ENCODE measurements at regions not wholly inside any gene's neighbourhood (a gene's known extent, or its start where the extent isn't known, plus 50 kb on each side); places are given as distances from the start of the nearest gene placed in this dataset.

DNA sequence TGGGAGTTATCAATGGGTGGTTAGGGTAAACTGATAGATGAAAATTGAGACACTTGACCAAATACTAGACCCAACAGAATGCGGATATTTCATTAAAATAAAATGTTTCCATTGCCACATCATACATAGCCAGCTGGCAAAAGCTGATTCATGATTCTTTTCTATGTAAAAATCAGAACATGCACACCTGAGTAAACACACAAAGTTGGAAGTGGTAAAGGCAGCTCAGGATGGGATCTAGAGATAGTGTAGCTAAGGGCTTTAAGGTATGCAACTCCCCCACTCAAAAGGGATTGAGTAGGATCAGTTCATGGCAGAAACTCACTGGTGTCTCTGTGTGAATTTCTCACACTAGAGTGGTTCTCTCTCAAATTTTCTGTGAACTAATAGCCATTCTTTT lies 541.1 kb upstream of the GRAMD2B start:
- TF ChIP-seq, protein P1, sequence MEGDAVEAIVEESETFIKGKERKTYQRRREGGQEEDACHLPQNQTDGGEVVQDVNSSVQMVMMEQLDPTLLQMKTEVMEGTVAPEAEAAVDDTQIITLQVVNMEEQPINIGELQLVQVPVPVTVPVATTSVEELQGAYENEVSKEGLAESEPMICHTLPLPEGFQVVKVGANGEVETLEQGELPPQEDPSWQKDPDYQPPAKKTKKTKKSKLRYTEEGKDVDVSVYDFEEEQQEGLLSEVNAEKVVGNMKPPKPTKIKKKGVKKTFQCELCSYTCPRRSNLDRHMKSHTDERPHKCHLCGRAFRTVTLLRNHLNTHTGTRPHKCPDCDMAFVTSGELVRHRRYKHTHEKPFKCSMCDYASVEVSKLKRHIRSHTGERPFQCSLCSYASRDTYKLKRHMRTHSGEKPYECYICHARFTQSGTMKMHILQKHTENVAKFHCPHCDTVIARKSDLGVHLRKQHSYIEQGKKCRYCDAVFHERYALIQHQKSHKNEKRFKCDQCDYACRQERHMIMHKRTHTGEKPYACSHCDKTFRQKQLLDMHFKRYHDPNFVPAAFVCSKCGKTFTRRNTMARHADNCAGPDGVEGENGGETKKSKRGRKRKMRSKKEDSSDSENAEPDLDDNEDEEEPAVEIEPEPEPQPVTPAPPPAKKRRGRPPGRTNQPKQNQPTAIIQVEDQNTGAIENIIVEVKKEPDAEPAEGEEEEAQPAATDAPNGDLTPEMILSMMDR (IDR thresholded peaks at IDR 0.05): no peak
- no peak for TF ChIP-seq POLR2A (IDR thresholded peaks at IDR 0.05)
- WGBS, 2 donors: 87 to 88% methylated on average over 1 of the region's 1 CpG
- DNase-seq (ENCODE audit: low spot score in 2 of 2): no peak
- intact Hi-C loops (cut with DNase I; ENCODE audit: low total_unique reads): no loop called here
- no peak overlapping the region for H3K4me3 ChIP-seq (ENCODE audit: low read depth, poor library complexity, severe bottlenecking)

DNA sequence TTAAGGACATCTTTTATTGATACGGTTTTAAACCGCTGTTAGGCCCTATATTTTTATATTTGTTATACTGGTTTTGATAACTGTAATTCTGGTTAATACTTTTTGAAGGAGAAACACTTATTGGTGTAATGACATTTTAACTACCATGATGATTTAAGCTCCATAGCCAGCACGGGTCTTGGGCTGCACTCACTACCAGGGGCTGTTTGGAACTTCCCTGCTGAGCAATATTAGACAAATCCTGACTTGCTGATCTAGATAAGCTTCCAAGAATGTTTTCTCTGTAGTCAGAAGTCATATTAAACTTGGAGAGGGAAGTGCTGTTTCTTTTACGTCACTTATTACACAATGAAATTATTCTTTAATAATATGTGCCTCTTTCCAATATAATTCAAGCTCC lies 540.0 kb upstream of the GRAMD2B start:
- 42 to 48% methylated on average over 4 of the region's 4 CpGs for WGBS, 2 donors
- DNase-seq (ENCODE audit: low spot score in 2 of 2): no peak
- no peak overlapping the region for H3K4me3 ChIP-seq (ENCODE audit: low read depth, poor library complexity, severe bottlenecking)
- intact Hi-C loops (cut with DNase I; ENCODE audit: low total_unique reads): no loop called here
- TF ChIP-seq, protein P1 (IDR thresholded peaks at IDR 0.05): no peak
- TF ChIP-seq POLR2A (IDR thresholded peaks at IDR 0.05): no peak

DNA sequence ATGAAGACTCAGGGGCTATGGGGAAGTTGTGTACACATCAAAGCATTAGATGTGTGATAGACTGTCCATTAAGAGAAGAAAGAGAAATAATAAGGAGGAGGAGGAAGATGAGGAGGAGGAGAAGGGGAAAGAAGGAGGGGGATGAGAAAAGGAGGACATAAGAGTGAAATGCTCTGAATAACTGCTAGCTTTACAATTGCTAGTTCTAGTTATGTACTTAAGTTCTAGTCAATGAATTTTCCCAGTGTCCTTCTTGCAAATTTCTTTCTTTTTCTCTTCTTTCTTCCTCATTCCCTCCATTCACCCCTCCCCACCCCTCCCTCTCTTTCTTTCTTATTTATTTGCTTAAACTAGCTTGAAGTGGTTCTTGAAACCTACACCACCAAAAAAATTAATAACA lies 534.9 kb upstream of the GRAMD2B start:
- H3K4me3 ChIP-seq (ENCODE audit: low read depth, poor library complexity, severe bottlenecking): no peak overlapping the region
- intact Hi-C loops (cut with DNase I; ENCODE audit: low total_unique reads): no loop called here
- DNase-seq (ENCODE audit: low spot score in 2 of 2): no peak
- no peak for TF ChIP-seq POLR2A (IDR thresholded peaks at IDR 0.05)
- TF ChIP-seq, protein P1 (IDR thresholded peaks at IDR 0.05): no peak

DNA sequence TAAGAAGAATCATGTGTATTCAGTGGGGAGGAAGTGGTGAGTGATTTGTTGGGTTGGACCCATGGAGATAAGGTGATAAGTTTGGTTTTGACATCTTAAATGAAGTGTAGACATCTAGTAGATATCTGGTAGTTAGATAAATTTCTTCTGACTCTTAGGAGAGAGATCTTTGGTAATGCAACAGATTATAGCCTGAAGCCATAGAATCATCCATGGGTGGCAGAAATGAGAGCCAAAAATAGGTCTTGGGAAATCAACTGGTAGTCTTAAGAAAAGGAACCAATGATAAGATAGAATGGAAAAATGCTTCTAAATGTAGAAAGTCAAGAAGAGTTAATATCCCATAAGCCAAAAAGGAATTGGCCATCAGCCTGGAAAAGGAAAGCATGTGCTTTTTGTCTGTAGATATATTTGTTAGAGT lies 532.7 kb upstream of the GRAMD2B start:
- TF ChIP-seq, protein P1 (IDR thresholded peaks at IDR 0.05): no peak
- no peak for TF ChIP-seq POLR2A (IDR thresholded peaks at IDR 0.05)
- intact Hi-C loops (cut with DNase I; ENCODE audit: low total_unique reads): no loop called here
- H3K4me3 ChIP-seq (ENCODE audit: low read depth, poor library complexity, severe bottlenecking): no peak overlapping the region
- no peak for DNase-seq (ENCODE audit: low spot score in 2 of 2)

DNA sequence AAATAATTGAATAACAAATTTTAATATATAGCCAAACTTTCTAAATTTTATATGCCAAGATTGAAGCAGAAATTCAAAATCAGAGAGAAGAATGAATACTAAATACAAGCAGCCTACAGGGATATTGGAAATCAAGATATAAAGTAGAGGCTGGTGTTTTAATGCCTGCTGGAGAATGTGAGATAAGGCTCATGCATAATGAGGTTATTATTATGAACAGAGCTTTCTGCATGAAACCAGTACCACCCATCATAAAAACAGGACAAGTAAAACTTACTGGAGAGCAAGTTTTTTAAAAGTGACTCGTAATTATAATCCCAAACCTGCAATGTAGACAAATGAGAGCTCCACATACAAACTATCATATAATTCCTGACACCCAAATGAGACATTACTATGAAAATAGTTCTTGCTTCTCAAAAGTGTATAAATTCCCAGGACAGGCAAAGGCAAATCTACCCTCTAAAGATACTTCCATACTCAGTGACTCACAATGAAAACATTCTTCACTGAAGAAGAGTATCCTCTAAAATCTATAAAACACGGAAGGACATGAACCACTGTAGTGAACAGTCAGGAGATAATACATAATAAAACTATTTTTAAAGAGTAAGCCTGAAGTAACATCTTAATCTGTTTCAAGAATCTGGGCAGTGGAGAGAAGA lies 532.0 kb upstream of the GRAMD2B start:
- DNase-seq (ENCODE audit: low spot score in 2 of 2): no peak
- TF ChIP-seq, protein P1 (IDR thresholded peaks at IDR 0.05): no peak
- no peak for TF ChIP-seq POLR2A (IDR thresholded peaks at IDR 0.05)
- no peak overlapping the region for H3K4me3 ChIP-seq (ENCODE audit: low read depth, poor library complexity, severe bottlenecking)
- intact Hi-C loops (cut with DNase I; ENCODE audit: low total_unique reads): no loop called here
- WGBS, 2 donors: 54 to 55% methylated on average over 2 of the region's 2 CpGs

DNA sequence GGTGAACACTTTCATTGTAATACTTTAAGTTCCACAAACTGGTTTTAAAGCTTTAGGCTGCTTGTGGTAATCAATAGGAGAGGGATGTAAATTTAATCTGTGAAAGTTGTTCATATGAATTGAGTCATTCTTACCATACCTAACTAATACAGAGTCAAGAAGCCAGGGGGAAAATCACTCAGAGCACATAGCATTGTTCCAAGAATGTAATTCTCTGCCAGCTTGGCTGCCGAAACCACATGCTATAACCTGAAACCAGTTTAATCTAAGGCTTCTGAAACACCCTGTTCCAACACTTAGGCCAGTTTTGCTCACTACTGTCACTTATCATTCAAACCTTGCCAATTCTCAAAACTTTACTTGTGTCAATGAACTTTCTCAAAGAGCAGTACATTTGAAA lies 528.8 kb upstream of the GRAMD2B start:
- TF ChIP-seq POLR2A (IDR thresholded peaks at IDR 0.05): no peak
- TF ChIP-seq, protein P1 (IDR thresholded peaks at IDR 0.05): no peak
- 64 to 65% methylated on average over 1 of the region's 1 CpG for WGBS, 2 donors
- intact Hi-C loops (cut with DNase I; ENCODE audit: low total_unique reads): no loop called here
- H3K4me3 ChIP-seq (ENCODE audit: low read depth, poor library complexity, severe bottlenecking): no peak overlapping the region
- no peak for DNase-seq (ENCODE audit: low spot score in 2 of 2)

Data from lower leg skin (tissue), 4 donors.